HUES6 (cell line): ENCODE measurements at regions not wholly inside any gene's neighbourhood (a gene's known extent, or its start where the extent isn't known, plus 50 kb on each side); places are given as distances from the start of the nearest gene placed in this dataset.

ENCODE experiments used
- H3K27ac ChIP-seq: 2 replicates; pipeline ENCODE4 v1.7.0; 2013; ENCODE audit warnings: low read depth, mild to moderate bottlenecking, low read length, inconsistent platforms
- H3K27me3 ChIP-seq: 2 replicates; pipeline ENCODE4 v1.6.1; 2013; ENCODE audit warnings: low read length; ENCODE audit not compliant: control insufficient read depth, insufficient read depth
- H3K36me3 ChIP-seq: 2 replicates; pipeline ENCODE4 v1.6.1; 2013; ENCODE audit warnings: low read length; ENCODE audit not compliant: control insufficient read depth, insufficient read depth
- H3K4me1 ChIP-seq: 2 replicates; pipeline ENCODE4 v1.6.1; 2013; ENCODE audit warnings: low read length; ENCODE audit not compliant: control insufficient read depth, insufficient read depth
- H3K4me3 ChIP-seq: 2 replicates; pipeline ENCODE4 v1.5.1; 2013; ENCODE audit warnings: low read depth, low read length
- H3K9ac ChIP-seq: one replicate; pipeline ENCODE4 v1.6.1; 2013; ENCODE audit warnings: mild to moderate bottlenecking, low read length
- H3K9me3 ChIP-seq: 2 replicates; pipeline ENCODE4 v1.6.1; 2013; ENCODE audit warnings: low read depth, low read length; ENCODE audit not compliant: control insufficient read depth, insufficient read depth

DNA sequence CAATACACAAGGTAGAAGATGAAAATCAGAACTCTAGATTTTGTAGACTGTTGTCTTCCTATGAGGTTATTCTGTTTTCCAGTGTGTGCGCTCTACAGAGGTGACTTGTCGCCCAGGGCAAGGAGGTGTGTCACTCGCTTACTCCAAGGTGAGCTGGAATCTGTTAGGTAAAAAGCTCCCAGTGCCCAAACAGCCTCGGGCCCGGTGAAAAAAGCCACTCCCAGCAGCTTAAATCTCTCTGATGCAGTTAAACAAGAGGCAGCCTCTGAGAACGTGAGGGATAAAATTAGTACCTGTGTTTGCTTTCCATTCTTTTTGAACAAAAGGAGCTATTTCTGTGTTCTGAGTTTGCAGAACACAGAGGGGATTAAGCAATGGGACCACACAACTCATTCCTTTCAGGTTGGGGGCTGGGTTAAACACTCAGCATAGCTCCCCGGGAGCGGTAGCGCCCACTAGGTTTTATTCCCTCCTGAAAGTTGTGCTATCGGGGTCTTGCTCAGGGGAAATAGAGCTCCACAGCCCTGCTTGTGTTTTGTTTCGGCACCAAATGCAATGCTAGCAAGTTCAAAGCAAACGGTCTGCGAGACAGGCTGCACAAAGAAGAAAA, 181.2 kb downstream of the FOXA2 start:
- H3K4me3 ChIP-seq: peak overlapping the region; percentile 42
- no peak overlapping the region for H3K9ac ChIP-seq
- H3K9me3 ChIP-seq: no peaks in the 10 kb centered on the region
- H3K27ac ChIP-seq: no peak overlapping the region
- no peaks in the 10 kb centered on the region for H3K36me3 ChIP-seq
- peaks cover 41% of the 10 kb centered on the region for H3K27me3 ChIP-seq
- peaks cover 23% of the 10 kb centered on the region for H3K4me1 ChIP-seq

DNA sequence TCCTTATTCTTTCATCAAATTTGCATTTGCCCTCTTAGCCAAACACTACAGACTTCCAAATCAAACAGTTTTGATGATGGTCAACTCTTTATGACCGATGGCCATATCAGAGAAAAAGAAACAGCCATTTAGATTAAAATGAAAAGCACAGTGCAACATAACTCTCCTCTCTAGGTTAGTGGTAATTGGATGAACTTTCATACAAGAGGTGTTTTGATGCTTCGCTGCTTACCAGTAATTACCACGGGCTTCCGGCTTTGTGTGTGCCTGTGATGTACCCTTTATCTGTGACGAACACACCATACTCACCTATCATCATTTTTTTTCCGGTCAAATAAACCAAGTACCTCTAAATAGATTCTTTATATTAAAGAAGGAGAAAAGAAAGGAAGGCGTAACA, 181.8 kb downstream of the FOXA2 start:
- H3K36me3 ChIP-seq: no peaks in the 10 kb centered on the region
- H3K9ac ChIP-seq: no peak overlapping the region
- H3K27me3 ChIP-seq: peaks cover 42% of the 10 kb centered on the region
- no peak overlapping the region for H3K4me3 ChIP-seq
- peaks cover 23% of the 10 kb centered on the region for H3K4me1 ChIP-seq
- H3K9me3 ChIP-seq: no peaks in the 10 kb centered on the region
- H3K27ac ChIP-seq: no peak overlapping the region

DNA sequence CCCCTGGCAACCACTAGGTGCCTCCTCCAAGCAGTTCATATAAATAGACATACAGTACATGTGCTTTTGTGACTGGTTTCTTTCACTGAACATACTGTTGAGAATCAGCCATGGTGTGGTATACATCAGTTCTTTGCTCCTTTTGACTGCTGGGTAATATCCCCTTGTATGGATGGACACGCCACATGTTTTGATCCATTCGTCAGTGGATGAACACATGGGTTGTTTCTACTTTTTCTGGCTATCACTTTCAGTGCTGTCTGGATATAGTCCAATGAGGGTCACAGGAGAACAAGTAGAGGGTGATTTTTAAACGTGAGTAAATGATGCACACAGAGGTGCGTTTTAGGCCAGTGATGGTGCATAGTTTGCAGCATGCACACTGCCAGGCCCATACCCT, 183.9 kb downstream of the FOXA2 start:
- Histone ChIP-seq H3K27ac (no peak overlapping the region), H3K4me1 (peaks cover 23% of the 10 kb centered on the region), H3K9me3 (no peaks in the 10 kb centered on the region), H3K27me3 (peaks cover 44% of the 10 kb centered on the region), H3K4me3 (no peak overlapping the region), H3K36me3 (no peaks in the 10 kb centered on the region), H3K9ac (no peak overlapping the region)

DNA sequence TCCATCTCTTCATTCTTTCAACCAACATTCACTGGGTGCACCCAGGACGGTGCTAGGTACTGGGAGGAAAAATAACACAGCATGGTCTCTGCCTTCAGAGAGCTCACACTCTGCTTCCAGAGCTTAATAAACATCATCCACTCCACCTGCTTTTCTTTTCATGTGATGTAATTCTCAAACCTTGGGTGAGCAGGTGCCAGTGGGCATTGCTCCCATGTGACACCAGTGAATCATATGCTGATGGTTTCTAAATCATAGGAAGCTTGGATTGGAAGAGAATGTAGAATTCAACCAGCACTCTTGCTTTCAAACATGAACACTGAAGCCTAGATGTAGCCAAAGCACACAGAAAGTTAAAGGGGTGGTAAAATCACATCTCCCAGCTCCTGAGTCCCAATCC, 189.8 kb downstream of the FOXA2 start:
- H3K9ac ChIP-seq: no peak overlapping the region
- H3K4me1 ChIP-seq: peaks cover 11% of the 10 kb centered on the region
- no peaks in the 10 kb centered on the region for H3K36me3 ChIP-seq
- no peak overlapping the region for H3K4me3 ChIP-seq
- no peak overlapping the region for H3K27ac ChIP-seq
- H3K27me3 ChIP-seq: peaks cover 13% of the 10 kb centered on the region
- no peaks in the 10 kb centered on the region for H3K9me3 ChIP-seq

DNA sequence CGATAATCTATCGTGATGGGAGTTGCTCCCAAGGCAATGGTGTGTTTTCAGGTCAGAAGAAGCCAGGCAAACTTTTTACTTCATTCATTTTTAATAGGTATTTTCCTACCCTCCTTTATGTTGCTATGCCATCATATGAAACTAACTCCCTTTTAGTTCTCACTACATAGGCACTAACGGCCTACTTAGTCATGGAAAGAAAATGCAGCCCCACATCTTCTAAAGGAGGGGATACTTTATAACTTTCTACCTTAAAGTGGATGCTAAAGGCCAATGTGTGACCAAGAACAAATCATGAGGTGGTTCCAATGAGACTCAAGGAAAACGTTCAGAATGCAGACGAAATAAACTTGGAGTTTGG, 193.8 kb downstream of the FOXA2 start:
- Histone ChIP-seq H3K9me3 (no peaks in the 10 kb centered on the region), H3K27ac (no peak overlapping the region), H3K4me3 (no peak overlapping the region), H3K4me1 (peaks cover 11% of the 10 kb centered on the region), H3K36me3 (no peaks in the 10 kb centered on the region), H3K27me3 (peaks cover 20% of the 10 kb centered on the region), H3K9ac (no peak overlapping the region)

DNA sequence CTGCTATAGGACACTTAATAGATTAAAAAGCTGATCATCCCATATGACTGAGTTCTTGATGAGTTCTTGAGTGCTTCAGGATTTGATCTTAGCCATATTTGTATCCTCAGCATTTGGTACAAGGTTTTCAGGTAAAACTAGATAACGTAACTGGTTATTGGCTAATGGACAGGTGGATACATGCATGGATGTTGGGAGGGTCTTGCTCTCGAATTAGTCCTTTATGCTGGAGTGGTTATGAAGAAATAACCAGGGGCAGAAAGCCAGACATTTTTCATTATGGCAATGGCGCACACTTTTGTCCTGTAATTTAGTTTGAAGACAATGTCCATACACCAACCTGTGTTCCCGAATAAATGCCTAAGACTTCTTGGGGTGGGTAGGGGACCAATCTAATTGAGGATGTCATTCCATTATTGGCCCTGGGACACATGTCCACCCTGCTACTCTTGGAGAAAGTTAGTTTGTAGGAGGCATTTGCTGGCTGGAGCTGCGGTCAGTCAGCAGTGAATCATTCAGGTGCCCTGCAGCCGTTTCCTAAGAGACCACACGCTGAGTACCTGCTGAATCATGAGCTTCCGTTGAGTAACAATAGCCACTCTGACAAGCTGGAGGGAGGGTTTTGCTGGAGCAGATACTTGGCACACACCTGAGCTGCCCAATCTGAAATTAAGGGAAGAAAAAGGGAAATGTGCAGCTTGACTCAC, 194.4 kb downstream of the FOXA2 start:
- Histone ChIP-seq H3K9ac (no peak overlapping the region), H3K4me1 (peaks cover 11% of the 10 kb centered on the region), H3K27ac (no peak overlapping the region), H3K27me3 (peaks cover 26% of the 10 kb centered on the region), H3K9me3 (no peaks in the 10 kb centered on the region), H3K36me3 (no peaks in the 10 kb centered on the region), H3K4me3 (no peak overlapping the region)

DNA sequence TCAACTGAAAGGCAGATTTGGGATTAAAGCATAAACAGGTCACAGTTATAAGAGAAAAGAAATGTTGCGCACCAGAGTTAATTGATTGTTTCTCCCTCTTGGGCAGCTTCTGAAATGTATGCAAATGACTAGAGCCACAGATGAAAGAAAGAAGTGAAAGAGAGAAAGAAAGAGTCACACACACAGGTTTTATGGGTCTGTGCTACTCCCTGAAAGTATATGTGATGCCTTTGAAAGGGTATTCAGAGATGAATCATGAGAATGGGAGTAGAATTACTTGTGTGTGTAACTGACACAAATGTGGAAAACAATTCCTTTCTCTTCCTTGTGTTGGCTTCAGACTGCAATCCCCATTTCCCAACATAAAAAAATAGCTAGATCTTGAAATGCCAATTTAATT, 196.9 kb downstream of the FOXA2 start:
- Histone ChIP-seq H3K9ac (no peak overlapping the region), H3K4me3 (no peak overlapping the region), H3K9me3 (no peaks in the 10 kb centered on the region), H3K27ac (no peak overlapping the region), H3K4me1 (peaks cover 11% of the 10 kb centered on the region), H3K36me3 (no peaks in the 10 kb centered on the region), H3K27me3 (peaks cover 24% of the 10 kb centered on the region)

DNA sequence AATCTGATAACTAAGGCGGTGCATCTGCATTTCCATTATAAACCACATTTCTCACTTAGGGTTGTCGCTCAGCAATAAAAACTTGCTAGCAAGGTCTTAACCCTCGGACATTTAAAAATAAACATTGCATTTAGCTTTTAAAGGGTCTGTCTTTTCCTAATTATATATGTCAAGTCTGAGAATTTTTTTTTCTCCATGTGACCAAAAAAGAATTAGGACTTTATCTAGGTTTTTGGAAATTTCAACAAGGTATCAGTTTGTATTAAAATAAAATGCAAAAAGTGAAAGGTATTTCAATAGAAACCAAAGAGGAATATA, 198.1 kb downstream of the FOXA2 start:
- H3K27me3 ChIP-seq: peaks cover 24% of the 10 kb centered on the region
- H3K4me3 ChIP-seq: no peak overlapping the region
- H3K9ac ChIP-seq: no peak overlapping the region
- H3K4me1 ChIP-seq: peaks cover 11% of the 10 kb centered on the region
- H3K36me3 ChIP-seq: no peaks in the 10 kb centered on the region
- no peak overlapping the region for H3K27ac ChIP-seq
- H3K9me3 ChIP-seq: no peaks in the 10 kb centered on the region

DNA sequence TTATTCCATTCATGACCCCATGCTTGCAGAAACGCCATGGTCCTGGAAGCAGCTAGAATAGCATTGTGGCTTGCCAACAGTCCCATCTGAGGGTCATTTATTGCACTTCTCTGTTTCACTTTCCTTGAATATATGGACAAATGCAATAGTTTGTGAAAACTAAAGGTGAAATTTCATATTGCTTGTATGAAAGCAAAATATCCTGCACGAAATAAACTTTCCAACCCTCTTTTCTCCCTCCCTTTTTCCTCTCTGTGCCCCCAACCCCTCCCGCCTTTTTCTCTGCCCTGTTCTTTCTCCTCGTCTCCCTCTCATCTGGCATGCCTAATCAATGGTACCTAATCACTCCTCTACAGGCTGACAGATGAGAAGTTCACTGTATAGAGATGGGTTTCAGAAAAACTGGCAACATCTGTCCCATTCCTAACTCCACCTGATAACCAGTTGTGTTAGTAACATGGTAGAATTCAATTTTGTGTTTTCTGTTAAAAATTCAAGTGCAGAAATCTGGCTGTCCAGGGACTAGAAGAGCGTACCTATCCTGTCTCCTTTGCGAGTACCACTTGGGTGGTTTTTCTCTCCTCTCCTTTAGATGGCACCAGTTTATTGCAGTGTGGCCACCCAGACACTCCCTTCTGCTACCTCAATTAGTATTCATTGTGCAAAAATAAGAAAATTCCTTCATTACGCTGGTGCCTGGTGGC, 198.6 kb downstream of the FOXA2 start:
- H3K4me3 ChIP-seq: no peak overlapping the region
- peaks cover 11% of the 10 kb centered on the region for H3K4me1 ChIP-seq
- H3K27me3 ChIP-seq: peaks cover 24% of the 10 kb centered on the region
- H3K27ac ChIP-seq: no peak overlapping the region
- no peak overlapping the region for H3K9ac ChIP-seq
- H3K9me3 ChIP-seq: no peaks in the 10 kb centered on the region
- no peaks in the 10 kb centered on the region for H3K36me3 ChIP-seq

DNA sequence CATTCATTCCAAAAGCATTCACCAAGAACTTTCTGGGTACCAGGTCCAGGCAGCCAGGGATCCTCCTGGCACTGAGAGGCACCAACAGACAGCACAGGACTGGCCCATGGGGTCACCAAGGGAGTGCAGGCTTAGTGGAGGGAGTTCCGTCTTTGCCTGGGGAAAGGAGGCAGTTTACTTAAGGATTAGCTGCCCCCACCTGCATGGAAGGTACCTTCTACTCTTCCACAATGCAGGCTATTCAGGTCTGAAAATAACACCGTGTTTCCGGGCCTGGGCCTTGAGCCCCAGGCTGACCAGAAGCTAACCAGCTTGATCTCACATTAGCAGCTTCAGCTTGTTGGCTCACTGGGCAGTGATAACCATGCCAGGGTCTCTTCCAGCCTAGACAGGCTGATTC, 199.4 kb downstream of the FOXA2 start:
- H3K27me3 ChIP-seq: peaks cover 24% of the 10 kb centered on the region
- no peaks in the 10 kb centered on the region for H3K9me3 ChIP-seq
- no peak overlapping the region for H3K9ac ChIP-seq
- H3K27ac ChIP-seq: no peak overlapping the region
- H3K4me3 ChIP-seq: no peak overlapping the region
- no peaks in the 10 kb centered on the region for H3K36me3 ChIP-seq
- H3K4me1 ChIP-seq: peaks cover 4% of the 10 kb centered on the region

DNA sequence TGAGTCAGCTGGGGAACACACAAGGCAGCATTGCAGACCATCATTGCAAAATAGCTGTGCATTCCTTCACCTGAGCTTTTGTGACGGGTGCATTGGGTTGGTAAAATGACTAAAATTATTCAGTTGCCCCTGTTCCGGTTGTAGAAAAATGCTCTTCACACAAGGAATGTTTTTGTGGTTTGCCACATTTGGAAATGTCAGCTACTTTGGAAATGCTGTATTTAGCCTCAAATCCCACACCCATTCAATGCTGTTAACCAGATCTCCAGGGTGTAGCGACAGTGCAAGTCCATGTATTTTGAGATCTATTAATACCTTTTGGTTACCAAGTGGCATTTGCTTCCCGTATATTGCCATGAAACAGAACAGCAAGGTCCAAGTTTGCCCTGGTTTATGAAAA, 201.2 kb downstream of the FOXA2 start:
- Histone ChIP-seq H3K9me3 (no peaks in the 10 kb centered on the region), H3K9ac (no peak overlapping the region), H3K27ac (no peak overlapping the region), H3K4me3 (no peak overlapping the region), H3K27me3 (peaks cover 18% of the 10 kb centered on the region), H3K36me3 (no peaks in the 10 kb centered on the region), H3K4me1 (no peaks in the 10 kb centered on the region)
